Panc1 (cell line): ENCODE measurements at regions not wholly inside any gene's neighbourhood (a gene's known extent, or its start where the extent isn't known, plus 50 kb on each side); places are given as distances from the start of the nearest gene placed in this dataset.

ENCODE experiments used
- ATAC-seq: fragments of 200-7000 bp; cut with Tn5 transposase; 2 replicates; pipeline ENCODE4 v1.9.1; 2020; ENCODE audit warnings: mild to moderate bottlenecking, moderate library complexity
- BruUV-seq: library from RNA; stranded (reverse); fragments of 400-500 nt; replicated peaks from 2 replicates; lab custom pipeline; 2021; lab: Mats Ljungman, UMichigan
- CTCF ChIA-PET: fragments of 300-600 bp; sonication (Branson Sonifier 250); formaldehyde crosslinking; loops from one replicate; lab custom pipeline; 2022; ENCODE audit warnings: antibody characterized with exemption; lab: Charles Lee
- POLR2A ChIA-PET: fragments of 300-600 bp; sonication (Branson Sonifier 250); formaldehyde crosslinking; loops from one replicate; lab custom pipeline; 2022; ENCODE audit warnings: antibody characterized with exemption; lab: Charles Lee
- DNase-seq: peaks from one replicate; pipeline ENCODE4 v3.0.0-alpha.2; 2010; ENCODE audit warnings: low read depth, low spot score
- H3K27ac ChIP-seq: 2 replicates; pipeline ENCODE4 v1.5.1; 2011; ENCODE audit warnings: mild to moderate bottlenecking, low read length, inconsistent platforms
- H3K27me3 ChIP-seq: fragments of 200-500 bp; sonication (Bioruptor generic); 2 replicates; pipeline ENCODE4 v1.6.0; 2014; ENCODE audit warnings: low read length, inconsistent platforms; ENCODE audit not compliant: control insufficient read depth, insufficient read depth
- H3K36me3 ChIP-seq: fragments of 200-500 bp; sonication (Bioruptor generic); 2 replicates; pipeline ENCODE4 v1.5.1; 2014; ENCODE audit warnings: inconsistent platforms, mild to moderate bottlenecking, low read length, moderate library complexity; ENCODE audit not compliant: control insufficient read depth, insufficient read depth
- H3K4me1 ChIP-seq: 2 replicates; pipeline ENCODE4 v1.5.1; 2011; ENCODE audit warnings: inconsistent platforms, mild to moderate bottlenecking, low read length, moderate library complexity; ENCODE audit not compliant: control insufficient read depth, insufficient read depth
- H3K4me3 ChIP-seq, 2 experiments: 2 replicates each; pipeline ENCODE4 v1.5.1; 2011 to 2012; ENCODE audit warnings: low read depth in 2 of 2, low read length in 2 of 2, mild to moderate bottlenecking in 2 of 2, inconsistent platforms in 1 of 2, moderate library complexity in 1 of 2
- H3K9me3 ChIP-seq: fragments of 200-500 bp; sonication (Bioruptor generic); 2 replicates; pipeline ENCODE4 v1.5.1; 2014; ENCODE audit warnings: low read depth, mild to moderate bottlenecking, inconsistent platforms, low read length, moderate library complexity; ENCODE audit not compliant: control insufficient read depth, insufficient read depth
- POLR2AphosphoS5 ChIP-seq: IDR thresholded peaks from 2 replicates; pipeline ENCODE4 v1.6.1; 2012; ENCODE audit warnings: mild to moderate bottlenecking, low read depth, low read length, moderate library complexity
- REST ChIP-seq, 2 experiments: IDR thresholded peaks; 2 replicates each; pipeline ENCODE4 v1.6.1; 2011 to 2012; ENCODE audit warnings: low read depth in 2 of 2, control low read depth in 1 of 2, low read length in 1 of 2, mild to moderate bottlenecking in 1 of 2, moderate library complexity in 1 of 2; ENCODE audit not compliant: insufficient read depth in 1 of 2
- SIN3A ChIP-seq: IDR thresholded peaks from 2 replicates; pipeline ENCODE4 v1.6.1; 2012; ENCODE audit warnings: low read depth, mild to moderate bottlenecking, low read length, moderate library complexity, borderline replicate concordance; ENCODE audit not compliant: insufficient read depth
- TCF7L2 ChIP-seq: IDR thresholded peaks from 2 replicates; pipeline ENCODE4 v1.6.1; 2011; ENCODE audit warnings: mild to moderate bottlenecking, low read depth, low read length, inconsistent platforms
- in situ Hi-C: cut with HindIII; loops from 2 replicates; pipeline ENCODE4 v1.10.0; 2016; ENCODE audit warnings: low sequenced_read_pairs, low pct_unique_long_range_greater_than_20kb
- intact Hi-C: fragments of 100-400 bp; cut with micrococcal nuclease; formaldehyde crosslinking; loops from one replicate; pipeline ENCODE4 v1.10.0; 2022; ENCODE audit not compliant: unreplicated experiment
- TF ChIP-seq, protein P1 (sequence below): fragments of 450-650 bp; IDR thresholded peaks from 2 replicates; pipeline ENCODE4 v1.5.1; 2017; ENCODE audit warnings: mild to moderate bottlenecking

DNA sequence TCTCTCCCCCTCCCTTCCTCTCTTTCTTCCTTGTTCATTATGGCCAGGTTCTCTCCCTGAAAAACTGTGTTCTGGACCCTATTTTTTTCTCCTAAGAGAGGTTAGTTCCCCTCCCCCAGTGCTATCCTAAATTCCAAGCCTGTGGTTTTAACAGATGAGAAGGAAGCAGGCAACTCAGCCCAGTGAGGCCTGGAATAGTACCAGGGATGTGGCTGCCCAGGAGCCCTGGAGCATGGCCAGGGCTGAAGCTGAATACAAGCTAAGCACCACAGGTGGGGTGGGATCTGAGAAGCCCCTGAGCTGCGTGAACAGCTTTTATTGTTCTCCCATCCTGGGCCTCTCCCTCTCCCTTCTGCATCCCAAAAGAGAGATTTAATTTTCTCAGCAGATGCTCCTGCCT lies 1581.3 kb upstream of the TMEM132C start:
- Histone ChIP-seq H3K4me1 (no peaks in the 10 kb centered on the region), H3K9me3 (no peaks in the 10 kb centered on the region), H3K27ac (no peak overlapping the region), H3K27me3 (no peaks in the 10 kb centered on the region), H3K4me3 (no peak overlapping the region), H3K36me3 (no peaks in the 10 kb centered on the region)
- BruUV-seq, result no TSS peak
- ATAC-seq, result no peak
- CTCF ChIA-PET, result no interaction called here
- DNase-seq, result no peak
- in situ Hi-C loops (no loop called here), intact Hi-C loops (no loop called here)
- no peak for TF ChIP-seq POLR2AphosphoS5
- TF ChIP-seq, protein P1, sequence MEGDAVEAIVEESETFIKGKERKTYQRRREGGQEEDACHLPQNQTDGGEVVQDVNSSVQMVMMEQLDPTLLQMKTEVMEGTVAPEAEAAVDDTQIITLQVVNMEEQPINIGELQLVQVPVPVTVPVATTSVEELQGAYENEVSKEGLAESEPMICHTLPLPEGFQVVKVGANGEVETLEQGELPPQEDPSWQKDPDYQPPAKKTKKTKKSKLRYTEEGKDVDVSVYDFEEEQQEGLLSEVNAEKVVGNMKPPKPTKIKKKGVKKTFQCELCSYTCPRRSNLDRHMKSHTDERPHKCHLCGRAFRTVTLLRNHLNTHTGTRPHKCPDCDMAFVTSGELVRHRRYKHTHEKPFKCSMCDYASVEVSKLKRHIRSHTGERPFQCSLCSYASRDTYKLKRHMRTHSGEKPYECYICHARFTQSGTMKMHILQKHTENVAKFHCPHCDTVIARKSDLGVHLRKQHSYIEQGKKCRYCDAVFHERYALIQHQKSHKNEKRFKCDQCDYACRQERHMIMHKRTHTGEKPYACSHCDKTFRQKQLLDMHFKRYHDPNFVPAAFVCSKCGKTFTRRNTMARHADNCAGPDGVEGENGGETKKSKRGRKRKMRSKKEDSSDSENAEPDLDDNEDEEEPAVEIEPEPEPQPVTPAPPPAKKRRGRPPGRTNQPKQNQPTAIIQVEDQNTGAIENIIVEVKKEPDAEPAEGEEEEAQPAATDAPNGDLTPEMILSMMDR, result no peak
- no peak for TF ChIP-seq TCF7L2
- no peak for TF ChIP-seq REST (IDR thresholded peaks at IDR 0.05; ENCODE audit: insufficient read depth in 1 of 2, low read depth in 2 of 2, low read length in 1 of 2)
- no peak for TF ChIP-seq SIN3A
- POLR2A ChIA-PET, result no interaction called here

GRCh38 chr12:126688556-126688955 lies 1578.4 kb upstream of the TMEM132C start:
- Histone ChIP-seq H3K9me3 (no peaks in the 10 kb centered on the region), H3K4me3 (no peak overlapping the region), H3K27ac (no peak overlapping the region), H3K27me3 (no peaks in the 10 kb centered on the region), H3K4me1 (no peaks in the 10 kb centered on the region), H3K36me3 (no peaks in the 10 kb centered on the region)
- in situ Hi-C loops, result no loop called here
- CTCF ChIA-PET, result no interaction called here
- BruUV-seq, result no TSS peak
- intact Hi-C loops, result no loop called here
- TF ChIP-seq SIN3A, result no peak
- no peak for TF ChIP-seq POLR2AphosphoS5
- no peak for TF ChIP-seq TCF7L2
- DNase-seq, result no peak
- no peak for ATAC-seq
- POLR2A ChIA-PET, result no interaction called here

GRCh38 chr12:126700096-126700495 lies 1566.9 kb upstream of the TMEM132C start:
- TF ChIP-seq REST (IDR thresholded peaks at IDR 0.05; ENCODE audit: insufficient read depth in 1 of 2, low read depth in 2 of 2, low read length in 1 of 2), result no peak
- no peak for TF ChIP-seq TCF7L2
- TF ChIP-seq SIN3A, result no peak
- TF ChIP-seq POLR2AphosphoS5, result no peak
- TF ChIP-seq, protein P1, result no peak
- Histone ChIP-seq H3K4me1 (no peaks in the 10 kb centered on the region), H3K27ac (no peak overlapping the region), H3K9me3 (no peaks in the 10 kb centered on the region), H3K36me3 (no peaks in the 10 kb centered on the region), H3K4me3 (no peak overlapping the region), H3K27me3 (no peaks in the 10 kb centered on the region)
- no TSS peak for BruUV-seq
- no peak for DNase-seq
- CTCF ChIA-PET, result no interaction called here
- ATAC-seq, result no peak
- in situ Hi-C loops, result no loop called here
- intact Hi-C loops, result no loop called here
- POLR2A ChIA-PET, result no interaction called here
